MCF 10A (cell line): ENCODE measurements at regions not wholly inside any gene's neighbourhood (a gene's known extent, or its start where the extent isn't known, plus 50 kb on each side); places are given as distances from the start of the nearest gene placed in this dataset.

Experiments
- BruUV-seq: library from RNA; stranded (reverse); fragments of 400-500 nt; replicated peaks from 2 replicates; lab custom pipeline; 2021; lab: Mats Ljungman, UMichigan
- CTCF ChIA-PET: fragments of 300-600 bp; sonication (Branson Sonifier 250); formaldehyde crosslinking; extraction: SDS; loops from one replicate; lab custom pipeline; 2021; ENCODE audit warnings: antibody characterized with exemption, inconsistent platforms; lab: Yijun Ruan, JAX
- POLR2A ChIA-PET: fragments of 300-600, 350-650 bp; sonication (Branson Sonifier 250); formaldehyde crosslinking; extraction: SDS; loops from one replicate; lab custom pipeline; 2020; ENCODE audit warnings: antibody characterized with exemption, inconsistent platforms; lab: Yijun Ruan, JAX
- DNase-seq: peaks from one replicate; pipeline ENCODE4 v3.0.0-alpha.2; 2018; ENCODE audit not compliant: unreplicated experiment
- H3K27ac Mint-ChIP-seq: one replicate; pipeline ENCODE4 v1.8.0; 2022; ENCODE audit warnings: mild to moderate bottlenecking, low read depth, mixed read lengths; ENCODE audit not compliant: unreplicated experiment
- H3K27me3 Mint-ChIP-seq: one replicate; pipeline ENCODE4 v1.8.0; 2022; ENCODE audit warnings: mixed read lengths; ENCODE audit not compliant: insufficient read depth, unreplicated experiment
- H3K36me3 Mint-ChIP-seq: one replicate; pipeline ENCODE4 v1.8.0; 2022; ENCODE audit warnings: mild to moderate bottlenecking, moderate library complexity, mixed read lengths; ENCODE audit not compliant: insufficient read depth, unreplicated experiment
- H3K4me1 Mint-ChIP-seq: one replicate; pipeline ENCODE4 v1.8.0; 2022; ENCODE audit warnings: mixed read lengths; ENCODE audit not compliant: insufficient read depth, unreplicated experiment
- H3K4me3 Mint-ChIP-seq: one replicate; pipeline ENCODE4 v1.8.0; 2022; ENCODE audit warnings: mild to moderate bottlenecking, moderate library complexity, mixed read lengths; ENCODE audit not compliant: unreplicated experiment
- H3K9me3 Mint-ChIP-seq: one replicate; pipeline ENCODE4 v1.8.0; 2022; ENCODE audit warnings: mixed read lengths; ENCODE audit not compliant: unreplicated experiment
- intact Hi-C: fragments of 100-400 bp; cut with micrococcal nuclease; formaldehyde crosslinking; loops from 2 replicates; pipeline ENCODE4 v1.14.1; 2022
- TF ChIP-seq, protein P1 (sequence below): fragments of 200-600 bp; IDR thresholded peaks from one replicate; pipeline ENCODE4 v1.8.0; 2022; ENCODE audit warnings: antibody characterized with exemption, mild to moderate bottlenecking; ENCODE audit not compliant: unreplicated experiment

DNA sequence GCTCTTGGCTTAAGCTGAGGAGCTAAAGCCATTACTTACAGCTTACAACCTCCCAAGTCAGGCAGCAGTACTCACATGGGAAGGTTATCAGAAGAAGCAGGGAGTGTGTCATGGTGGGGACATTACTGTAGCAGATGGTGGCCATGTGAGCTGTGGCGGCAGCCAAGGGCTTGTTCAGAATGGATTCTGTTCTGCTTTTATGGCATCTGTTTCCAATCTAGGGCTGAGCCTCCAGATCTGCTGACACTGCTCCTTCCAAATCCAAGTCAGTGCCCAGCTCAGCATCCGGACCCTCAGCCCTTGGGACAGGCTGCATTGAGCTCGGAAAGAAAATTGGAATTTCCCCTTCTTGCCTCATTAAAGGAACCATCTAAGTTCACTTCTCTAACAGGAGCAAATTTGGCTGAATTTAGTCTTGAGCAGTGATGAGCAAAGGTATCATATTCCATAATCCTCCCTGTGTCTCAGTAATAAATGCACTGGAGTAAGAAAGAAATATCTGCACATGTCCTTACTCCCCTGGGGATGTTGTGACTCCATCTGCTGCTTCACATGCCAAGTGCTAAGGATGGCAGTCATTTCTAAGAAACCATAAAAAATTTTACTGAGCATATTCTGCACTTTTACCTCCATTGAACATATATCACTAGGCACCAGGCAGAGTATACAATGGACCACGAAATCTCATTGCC lies 73.9 kb downstream of the KCTD12 start:
- BruUV-seq = no TSS peak
- ChIA-PET POLR2A (interaction anchor here (1.5 kb wide), 1 partner anchor 68 kb away, joined by 4 read pairs; no protein-coding TSS in a partner anchor), CTCF (interaction anchor here (0.7 to 1.0 kb wide), 2 partner anchors 11 to 278 kb away, joined by 3 to 4 read pairs; no protein-coding TSS in a partner anchor)
- Mint-ChIP-seq H3K36me3 (no peaks in the 10 kb centered on the region), H3K9me3 (peaks cover 18% of the 10 kb centered on the region), H3K27me3 (no peaks in the 10 kb centered on the region), H3K27ac (no peak overlapping the region), H3K4me1 (no peaks in the 10 kb centered on the region), H3K4me3 (no peak overlapping the region)
- DNase-seq = no peak
- TF ChIP-seq, protein P1, sequence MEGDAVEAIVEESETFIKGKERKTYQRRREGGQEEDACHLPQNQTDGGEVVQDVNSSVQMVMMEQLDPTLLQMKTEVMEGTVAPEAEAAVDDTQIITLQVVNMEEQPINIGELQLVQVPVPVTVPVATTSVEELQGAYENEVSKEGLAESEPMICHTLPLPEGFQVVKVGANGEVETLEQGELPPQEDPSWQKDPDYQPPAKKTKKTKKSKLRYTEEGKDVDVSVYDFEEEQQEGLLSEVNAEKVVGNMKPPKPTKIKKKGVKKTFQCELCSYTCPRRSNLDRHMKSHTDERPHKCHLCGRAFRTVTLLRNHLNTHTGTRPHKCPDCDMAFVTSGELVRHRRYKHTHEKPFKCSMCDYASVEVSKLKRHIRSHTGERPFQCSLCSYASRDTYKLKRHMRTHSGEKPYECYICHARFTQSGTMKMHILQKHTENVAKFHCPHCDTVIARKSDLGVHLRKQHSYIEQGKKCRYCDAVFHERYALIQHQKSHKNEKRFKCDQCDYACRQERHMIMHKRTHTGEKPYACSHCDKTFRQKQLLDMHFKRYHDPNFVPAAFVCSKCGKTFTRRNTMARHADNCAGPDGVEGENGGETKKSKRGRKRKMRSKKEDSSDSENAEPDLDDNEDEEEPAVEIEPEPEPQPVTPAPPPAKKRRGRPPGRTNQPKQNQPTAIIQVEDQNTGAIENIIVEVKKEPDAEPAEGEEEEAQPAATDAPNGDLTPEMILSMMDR = no peak
- intact Hi-C loops = no loop called here

DNA sequence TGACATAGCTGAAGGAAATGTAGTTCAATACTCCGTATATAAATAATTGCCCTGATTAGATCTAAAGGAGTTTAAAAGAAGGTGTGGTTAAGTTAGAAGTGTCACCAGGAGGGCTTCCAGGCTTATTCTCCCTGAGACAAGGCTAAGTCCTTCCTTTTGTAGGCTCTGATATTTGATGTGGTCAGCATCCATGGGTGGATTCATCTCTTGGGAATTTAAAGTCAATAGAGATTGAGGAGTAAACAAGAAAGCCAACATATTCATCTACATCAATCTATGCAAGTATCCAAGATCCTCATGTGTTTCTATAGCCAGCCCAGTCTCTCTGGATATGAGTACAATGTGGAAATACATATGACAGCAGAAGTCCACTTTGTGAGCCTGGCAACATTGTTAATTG lies 76.8 kb downstream of the KCTD12 start:
- no TSS peak for BruUV-seq
- intact Hi-C loops = no loop called here
- Mint-ChIP-seq H3K27me3 (no peaks in the 10 kb centered on the region), H3K4me3 (no peak overlapping the region), H3K36me3 (no peaks in the 10 kb centered on the region), H3K4me1 (no peaks in the 10 kb centered on the region), H3K9me3 (peaks cover 18% of the 10 kb centered on the region), H3K27ac (no peak overlapping the region)
- TF ChIP-seq, protein P1 = no peak
- ChIA-PET POLR2A (no interaction called here), CTCF (interaction anchor here (1.3 kb wide), 1 partner anchor 13 kb away, joined by 3 read pairs; no protein-coding TSS in a partner anchor)
- DNase-seq = no peak

DNA sequence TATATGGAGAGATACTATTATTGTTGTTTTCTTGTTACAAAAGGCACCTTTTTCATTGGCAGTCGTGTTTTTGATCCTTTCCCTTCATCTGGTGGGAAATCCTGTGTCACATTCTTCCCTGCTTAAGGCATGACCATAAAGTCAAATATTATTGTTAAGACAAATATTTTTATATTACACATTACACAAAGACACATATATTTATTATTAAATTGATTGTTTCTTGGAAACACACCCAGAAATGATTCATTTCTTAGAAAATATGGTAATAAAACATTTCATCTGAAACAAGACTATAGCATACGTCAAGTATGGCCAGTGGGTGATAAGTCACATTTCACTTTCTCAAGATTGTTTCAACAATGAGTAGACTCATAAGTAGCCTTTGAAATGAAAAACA lies 77.3 kb downstream of the KCTD12 start:
- Mint-ChIP-seq H3K27me3 (no peaks in the 10 kb centered on the region), H3K36me3 (no peaks in the 10 kb centered on the region), H3K27ac (no peak overlapping the region), H3K4me1 (no peaks in the 10 kb centered on the region), H3K9me3 (peaks cover 18% of the 10 kb centered on the region), H3K4me3 (no peak overlapping the region)
- no peak for DNase-seq
- TF ChIP-seq, protein P1 = no peak
- no TSS peak for BruUV-seq
- ChIA-PET POLR2A (no interaction called here), CTCF (interaction anchor here (1.3 kb wide), 1 partner anchor 13 kb away, joined by 3 read pairs; no protein-coding TSS in a partner anchor)
- intact Hi-C loops = no loop called here

DNA sequence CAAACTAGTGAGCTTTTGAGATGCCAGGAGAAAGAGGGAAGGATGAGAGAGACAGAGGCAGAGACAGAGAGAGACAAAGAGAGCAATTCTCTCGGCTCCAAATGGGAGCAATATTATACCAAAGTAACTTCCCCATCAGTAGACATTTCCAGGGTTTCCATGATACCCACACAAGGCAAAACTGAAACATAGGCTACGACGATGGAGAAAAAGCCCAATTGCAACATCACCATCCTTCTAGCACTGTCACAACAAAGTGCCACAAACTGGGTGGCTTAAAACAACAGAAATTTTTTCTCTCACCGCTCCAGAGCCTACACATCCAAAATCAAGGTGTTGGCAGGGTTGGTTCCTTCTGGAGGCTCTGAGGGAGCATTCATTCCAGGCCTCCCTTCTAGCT lies 81.4 kb downstream of the KCTD12 start:
- DNase-seq = no peak
- H3K27me3 Mint-ChIP-seq = no peaks in the 10 kb centered on the region
- no peaks in the 10 kb centered on the region for H3K4me1 Mint-ChIP-seq
- POLR2A ChIA-PET = no interaction called here
- CTCF ChIA-PET = no interaction called here
- H3K36me3 Mint-ChIP-seq = no peaks in the 10 kb centered on the region
- no TSS peak for BruUV-seq
- peaks cover 11% of the 10 kb centered on the region for H3K9me3 Mint-ChIP-seq
- no peak overlapping the region for H3K4me3 Mint-ChIP-seq
- intact Hi-C loops = no loop called here
- TF ChIP-seq, protein P1 = no peak
- H3K27ac Mint-ChIP-seq = no peak overlapping the region
